ENCODE measurements at regions not wholly inside any gene's neighbourhood (a gene's known extent, or its start where the extent isn't known, plus 50 kb on each side); places are given as distances from the start of the nearest gene placed in this dataset.
"Not testable (repeated sequence)": the region's sequence is repeated elsewhere in the genome, so short reads cannot be mapped to it uniquely, and the experiment has no call there.

- no peak for DNase-seq
Measured at GRCh38 chr2:194314042-194314441, 1343.0 kb upstream of the SLC39A10 start.

- DNase-seq, result no peak
Measured at GRCh38 chr2:194304191-194304590, 1352.8 kb upstream of the SLC39A10 start.

- peak; percentile 93 for DNase-seq
Measured at GRCh38 chr2:194301946-194302345, 1355.1 kb upstream of the SLC39A10 start.

- no peak for DNase-seq
Measured at GRCh38 chr2:194294156-194294555, 1362.9 kb upstream of the SLC39A10 start.

GRCh38 chr2:194291104-194291503, 1365.9 kb upstream of the SLC39A10 start:
- no peak for DNase-seq

- no peak for DNase-seq
Measured at GRCh38 chr2:194289712-194290346, 1367.2 kb upstream of the SLC39A10 start.

GRCh38 chr2:194276667-194277066, 1380.4 kb upstream of the SLC39A10 start:
- DNase-seq, result not testable (repeated sequence)

GRCh38 chr2:194271293-194271961, 1385.6 kb upstream of the SLC39A10 start:
- no peak for DNase-seq

GRCh38 chr2:194270648-194271047, 1386.4 kb upstream of the SLC39A10 start:
- no peak for DNase-seq

- no peak for DNase-seq
Measured at GRCh38 chr2:194264586-194264985, 1392.4 kb upstream of the SLC39A10 start.

- no peak for DNase-seq
Measured at GRCh38 chr2:194260185-194260584, 1396.8 kb upstream of the SLC39A10 start.

GRCh38 chr2:194257095-194257494, 1399.9 kb upstream of the SLC39A10 start:
- no peak for DNase-seq

GRCh38 chr2:194253528-194254259, 1403.3 kb upstream of the SLC39A10 start:
- no peak for DNase-seq

GRCh38 chr2:194252127-194252526, 1404.9 kb upstream of the SLC39A10 start:
- no peak for DNase-seq

GRCh38 chr2:194232600-194232999, 1424.4 kb upstream of the SLC39A10 start:
- DNase-seq, result no peak

- no peak for DNase-seq
Measured at GRCh38 chr2:194223218-194223617, 1433.8 kb upstream of the SLC39A10 start.

GRCh38 chr2:194214192-194214591, 1442.8 kb upstream of the SLC39A10 start:
- DNase-seq, result no peak

GRCh38 chr2:194205568-194206227, 1451.3 kb upstream of the SLC39A10 start:
- DNase-seq, result no peak

- DNase-seq, result no peak
Measured at GRCh38 chr2:194203898-194204297, 1453.1 kb upstream of the SLC39A10 start.

GRCh38 chr2:194182888-194183287, 1474.1 kb upstream of the SLC39A10 start:
- no peak for DNase-seq

GRCh38 chr2:194176134-194176533, 1480.9 kb upstream of the SLC39A10 start:
- no peak for DNase-seq

GRCh38 chr2:194166818-194167217, 1490.2 kb upstream of the SLC39A10 start:
- peak; percentile 42 for DNase-seq

GRCh38 chr2:194155431-194155830, 1501.6 kb upstream of the SLC39A10 start:
- no peak for DNase-seq

GRCh38 chr2:194151231-194151630, 1505.8 kb upstream of the SLC39A10 start:
- no peak for DNase-seq

All from DMS 273 treated with DMSO at 0.1 percent for 48 hours (cell line).